ENCODE measurements at regions not wholly inside any gene's neighbourhood (a gene's known extent, or its start where the extent isn't known, plus 50 kb on each side); places are given as distances from the start of the nearest gene placed in this dataset.

DNA sequence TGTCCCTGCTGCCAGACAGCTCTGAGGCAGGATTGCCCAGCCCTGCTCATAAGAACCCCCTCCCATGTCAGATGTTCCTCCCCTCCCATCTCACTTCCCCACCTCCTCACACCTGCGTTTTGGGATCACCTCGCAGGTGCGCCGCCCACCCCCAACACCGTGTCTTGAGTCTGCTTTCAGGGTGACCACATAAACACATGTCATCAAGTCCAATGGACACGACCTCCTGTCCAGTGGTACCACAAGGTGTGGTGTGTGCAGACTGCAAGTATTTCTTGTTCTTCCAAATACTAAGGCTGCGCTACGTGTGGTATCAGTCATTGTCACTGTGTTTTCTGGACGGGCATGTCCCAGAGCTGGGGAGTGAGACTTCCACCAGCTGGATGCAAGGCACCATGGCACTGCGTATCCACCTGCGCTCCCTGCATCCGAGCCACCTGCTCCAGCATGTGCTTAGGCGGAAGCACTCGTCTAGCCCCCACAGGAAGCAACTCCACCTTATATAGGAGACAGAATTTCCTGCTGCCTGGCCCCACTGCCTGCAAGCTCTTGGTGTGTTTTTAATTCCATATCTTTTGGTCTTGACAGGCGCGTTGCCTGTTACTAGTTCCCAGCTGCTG lies 119.7 kb upstream of the NXT1 start:
- no peak for DNase-seq

DNA sequence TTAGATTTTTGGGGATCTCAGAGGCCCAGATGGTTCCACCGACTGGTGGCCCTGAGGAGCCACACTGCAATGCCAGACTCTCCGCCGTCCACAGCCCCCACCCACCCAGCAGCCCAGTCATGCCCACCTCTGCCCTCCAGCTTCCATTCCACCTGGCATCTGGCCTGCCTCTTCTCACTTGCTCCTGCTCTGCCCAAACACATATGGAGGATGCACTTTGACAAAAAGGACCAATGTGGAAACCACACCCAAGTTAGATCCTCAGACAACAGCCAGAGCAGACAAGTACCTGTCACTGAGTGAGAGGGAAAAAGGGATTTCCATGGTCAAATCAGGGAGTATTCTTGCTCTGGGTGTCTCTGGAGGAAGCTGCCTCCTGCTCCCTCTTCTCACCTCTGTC lies 120.6 kb upstream of the NXT1 start:
- no peak for DNase-seq

DNA sequence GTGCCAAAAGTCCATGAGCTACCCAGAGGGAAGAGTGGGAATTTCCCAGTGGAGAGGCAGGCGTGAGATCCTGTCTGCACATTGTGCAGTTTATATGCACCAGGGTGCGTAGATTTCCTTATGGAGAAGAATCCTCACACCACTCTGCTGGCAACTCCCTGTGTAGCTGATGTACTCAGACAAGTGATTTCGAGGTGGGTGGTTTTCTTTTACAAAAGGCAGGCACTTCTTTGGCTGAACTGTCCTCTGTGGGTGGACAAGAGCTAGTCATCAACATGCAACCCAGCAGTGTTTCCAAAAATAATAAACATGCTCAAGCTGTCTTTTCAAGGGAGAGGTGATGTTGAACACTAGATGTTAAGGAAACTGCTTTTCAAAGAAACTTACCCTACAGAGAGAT lies 121.7 kb upstream of the NXT1 start:
- DNase-seq, result peak; percentile 48

DNA sequence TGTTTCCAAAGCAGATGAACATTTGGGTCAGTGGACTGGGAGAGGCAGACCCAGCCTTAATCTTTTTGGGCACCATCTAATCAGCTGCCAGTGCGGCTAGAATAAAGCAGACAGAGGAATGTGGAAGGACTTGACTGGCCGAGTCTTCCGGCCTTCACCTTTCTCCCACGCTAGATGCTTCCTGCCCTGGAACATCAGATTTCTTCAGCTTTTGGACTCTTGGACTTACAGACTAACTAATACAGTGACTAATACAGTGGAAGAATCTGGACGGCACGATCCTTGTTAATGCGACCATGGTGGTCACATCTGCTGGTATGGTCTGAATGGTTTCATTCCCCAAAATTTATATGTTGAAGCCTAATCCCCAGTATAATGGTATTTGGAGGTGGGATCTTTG lies 122.6 kb upstream of the NXT1 start:
- no peak for DNase-seq

DNA sequence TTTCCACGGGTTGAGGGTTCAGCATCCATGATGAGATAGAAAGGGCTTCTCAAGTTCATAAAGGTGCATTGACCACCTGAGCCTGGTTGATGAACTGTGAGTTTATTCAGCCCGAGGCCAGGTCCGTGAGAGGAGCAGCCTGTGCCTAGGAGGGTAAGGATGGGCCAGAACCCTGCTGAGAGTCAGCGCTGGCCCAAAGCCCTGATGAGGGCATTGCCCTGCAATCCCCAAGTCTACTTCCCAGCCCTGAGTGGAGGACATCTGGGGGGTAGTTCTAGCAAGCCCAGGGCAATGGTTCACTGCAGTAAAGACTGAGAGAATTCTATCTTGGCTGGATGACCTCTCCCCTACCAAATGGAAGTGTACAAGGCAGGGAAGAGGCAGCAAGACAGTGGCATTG lies 123.3 kb upstream of the NXT1 start:
- DNase-seq, result no peak

DNA sequence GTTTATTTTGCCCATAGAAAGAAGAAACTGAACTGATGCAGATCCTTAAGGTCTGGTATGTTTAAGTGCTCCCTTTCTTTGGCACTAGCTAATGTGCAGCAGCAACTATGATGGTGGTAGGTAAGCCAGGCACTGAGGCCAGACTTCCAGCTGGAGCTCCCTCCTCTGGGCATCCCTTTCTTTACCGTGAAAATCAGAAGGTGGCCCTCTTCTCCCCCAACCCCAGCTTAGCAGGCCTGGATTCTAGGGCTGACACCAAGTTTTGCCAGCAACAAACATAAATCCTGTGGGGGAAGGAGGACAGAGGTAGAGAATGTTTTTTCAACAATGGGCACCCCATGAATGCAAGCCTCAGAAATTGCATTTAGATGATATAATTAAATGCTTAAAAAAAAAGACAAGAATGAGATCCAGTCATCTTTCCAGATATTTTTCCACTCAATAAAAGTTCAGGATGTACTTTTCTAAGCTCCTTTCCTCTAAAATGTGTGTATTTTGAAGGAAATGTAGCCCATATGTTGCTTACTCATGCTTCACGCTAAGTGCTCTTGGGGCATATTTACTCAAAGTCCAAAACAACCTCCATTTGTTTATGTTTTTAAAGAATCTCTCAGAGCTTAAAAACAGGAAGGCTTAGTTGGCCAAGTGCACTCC lies 123.9 kb upstream of the NXT1 start:
- no peak for DNase-seq

DNA sequence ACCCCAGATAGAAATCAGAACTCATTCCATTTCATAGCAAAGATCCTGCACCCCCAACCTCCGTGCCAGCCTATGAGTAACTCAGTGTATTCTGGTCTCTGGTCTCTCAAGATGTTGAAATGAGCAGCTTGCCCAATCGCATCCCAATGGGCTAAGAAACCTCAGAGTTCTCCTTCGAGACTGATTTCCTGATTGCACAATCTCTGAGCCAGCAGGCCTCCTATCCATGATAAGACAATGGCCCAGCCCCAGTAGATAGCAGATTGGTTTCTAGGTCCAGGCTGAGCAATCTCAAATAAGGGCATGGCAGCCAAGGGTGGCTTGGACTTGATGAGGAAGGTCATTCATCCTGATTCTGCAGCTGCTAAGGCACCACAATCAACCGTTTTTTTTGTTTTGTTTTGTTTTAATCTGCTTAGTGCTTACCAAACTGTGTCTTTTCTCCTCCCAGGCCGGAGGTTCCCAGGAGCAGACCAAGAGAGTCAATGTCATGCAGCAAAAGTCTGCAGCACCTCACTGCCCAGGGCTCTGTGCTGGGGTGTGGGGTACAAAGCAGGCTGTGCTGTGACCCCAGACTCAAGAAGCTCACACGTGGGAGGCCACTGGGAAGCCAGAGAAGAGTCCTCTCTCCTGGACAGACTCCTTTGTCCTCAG lies 125.1 kb upstream of the NXT1 start:
- DNase-seq, result peak; percentile 64

DNA sequence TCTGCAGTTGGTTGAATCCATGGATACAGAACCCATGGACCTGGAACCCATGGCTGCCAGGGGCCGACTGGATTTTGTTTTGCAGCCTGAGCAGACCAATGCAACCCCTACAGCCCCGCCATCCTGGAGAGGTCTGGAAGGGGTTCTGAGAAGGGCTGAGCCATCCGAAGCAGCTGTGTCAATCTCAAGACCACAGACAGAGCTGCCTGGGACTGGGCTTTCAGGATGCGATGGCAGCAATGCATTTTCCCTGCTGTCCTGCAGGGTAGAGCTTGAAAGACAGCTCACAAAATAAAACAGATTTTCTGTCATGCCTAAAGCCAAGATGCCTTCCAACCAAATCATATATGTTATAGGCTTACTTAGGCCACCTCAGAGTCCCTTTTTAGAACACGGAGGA lies 125.8 kb upstream of the NXT1 start:
- no peak for DNase-seq

DNA sequence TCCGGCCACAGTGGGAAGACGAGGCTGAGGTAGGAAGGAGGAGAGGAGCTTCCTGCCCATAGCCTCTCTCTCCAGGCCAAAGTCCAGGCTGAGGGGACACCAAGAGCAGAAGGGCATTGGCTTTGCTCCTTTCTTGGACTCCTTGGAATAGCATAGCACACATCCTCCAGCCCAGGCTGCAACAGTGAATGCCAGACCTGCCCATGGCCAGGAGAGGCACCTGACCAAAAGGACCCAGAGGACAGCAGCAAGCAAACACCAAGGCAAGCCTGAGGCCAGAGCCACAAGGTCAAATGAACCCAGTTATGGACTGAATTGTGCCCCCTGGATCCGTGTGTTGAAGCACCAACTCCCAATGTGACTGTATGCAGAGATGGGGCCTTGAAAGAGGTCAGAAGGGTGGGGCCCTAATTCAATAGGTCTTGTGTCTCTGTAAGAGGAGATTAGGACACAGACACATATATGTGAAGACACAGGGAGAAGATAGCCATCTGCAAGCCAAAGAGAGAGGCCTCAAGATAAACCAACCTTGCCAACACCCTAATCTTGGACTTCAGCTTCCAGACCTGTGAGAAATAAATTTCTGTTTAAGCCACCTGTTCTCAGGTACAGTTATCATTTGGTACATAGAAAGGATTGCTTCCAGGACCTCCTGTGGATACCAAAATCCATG lies 126.5 kb upstream of the NXT1 start:
- DNase-seq, result no peak

DNA sequence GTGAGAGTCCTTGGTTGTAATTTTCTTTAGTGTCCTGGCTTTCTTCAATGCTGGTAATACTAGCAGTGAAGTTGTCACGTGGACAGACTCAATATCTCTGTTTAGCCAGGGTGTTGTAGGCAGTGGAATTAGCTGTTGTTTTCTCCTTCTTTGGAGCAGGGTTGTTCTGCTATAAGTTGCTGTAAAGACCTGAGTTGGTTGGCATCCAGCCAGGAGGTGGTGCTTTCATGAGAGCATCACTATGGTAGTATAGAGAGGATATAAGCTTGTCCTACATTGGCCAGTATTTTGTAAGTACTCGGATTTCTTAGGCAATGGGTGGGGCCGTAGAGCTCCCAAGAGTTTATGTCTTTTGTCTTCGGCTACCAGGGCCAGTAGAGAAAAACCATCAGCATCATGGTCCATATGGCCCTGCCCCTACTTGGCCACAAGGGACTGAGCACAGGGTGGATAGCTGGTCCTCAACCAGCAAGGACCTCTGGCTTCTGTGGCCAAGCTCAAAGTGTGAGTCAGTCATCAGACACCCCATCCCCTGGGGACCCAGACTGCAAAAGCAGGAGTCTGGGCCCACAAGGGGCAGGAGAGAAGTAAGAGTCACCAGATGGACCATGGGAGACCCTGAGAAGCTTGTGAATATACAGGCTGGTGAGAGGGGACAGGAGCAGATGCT lies 127.9 kb upstream of the NXT1 start:
- no peak for DNase-seq

DNA sequence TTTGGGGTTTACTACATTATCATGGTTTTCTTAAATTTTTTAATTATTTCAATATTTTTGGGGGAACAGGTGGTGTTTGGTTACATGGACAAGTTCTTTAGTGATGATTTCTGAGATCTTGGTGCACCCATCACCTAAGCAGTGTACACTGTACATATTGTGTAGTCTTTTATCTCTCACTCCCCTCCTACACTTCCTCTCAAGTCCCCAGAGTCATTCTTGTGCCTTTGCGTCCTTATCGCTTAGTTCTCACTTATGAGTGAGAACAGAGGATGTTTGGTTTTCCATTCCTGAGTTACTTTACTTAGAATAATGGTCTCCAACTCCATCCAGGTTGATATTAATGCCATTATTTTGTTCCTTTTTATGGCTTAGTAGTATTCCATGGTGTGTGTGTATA lies 130.9 kb upstream of the CD93 start:
- DNase-seq, result no peak

DNA sequence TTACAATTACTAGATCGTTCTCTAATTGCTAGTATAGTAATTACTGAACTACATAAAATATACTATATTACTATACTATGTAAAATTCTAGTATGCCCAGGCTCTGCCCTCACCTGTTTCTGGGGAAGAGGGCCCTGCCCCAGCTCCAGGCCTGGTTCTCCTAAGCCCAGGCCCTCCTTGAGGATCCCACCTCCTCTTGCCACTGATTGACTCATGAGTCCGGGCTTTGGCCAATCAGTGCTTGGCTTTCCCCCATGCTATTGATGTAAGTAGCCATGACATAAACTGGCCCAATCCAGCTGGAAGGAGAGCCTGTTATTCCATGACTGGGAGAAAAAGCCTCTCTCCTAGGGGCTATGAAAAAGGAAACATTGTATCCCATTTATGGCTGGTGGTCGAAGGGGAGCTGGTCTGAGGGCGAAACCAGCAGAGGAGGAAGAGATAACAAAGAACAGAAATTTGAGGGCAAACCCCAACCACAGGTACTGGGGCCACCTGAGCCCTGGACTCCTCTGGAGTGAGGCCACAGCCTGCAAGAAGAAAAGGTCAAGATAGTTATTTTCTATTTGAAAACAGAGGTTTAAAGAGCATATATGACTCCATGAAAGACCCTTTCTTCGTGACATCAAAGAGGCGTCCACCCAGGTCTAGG lies 129.3 kb upstream of the CD93 start:
- DNase-seq, result no peak

DNA sequence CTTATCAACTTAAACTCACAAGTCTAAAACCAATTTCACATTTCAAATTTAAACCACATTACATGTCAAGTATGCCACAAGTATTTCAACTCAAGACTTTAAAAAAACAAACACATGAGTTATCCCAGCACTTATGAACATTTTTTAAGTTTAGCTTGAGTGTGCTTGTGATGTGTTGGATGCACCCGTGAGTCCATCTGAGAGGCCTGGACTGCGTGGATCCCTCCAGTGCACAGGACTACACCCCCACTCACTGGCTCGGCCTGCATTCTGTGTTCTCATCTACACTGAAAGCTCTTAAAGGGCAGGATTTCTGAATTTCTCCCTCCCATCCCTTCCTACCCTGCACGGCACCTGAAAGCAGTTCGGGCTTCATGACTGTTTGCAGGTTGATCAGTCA lies 128.8 kb upstream of the CD93 start:
- DNase-seq, result peak; percentile 74

DNA sequence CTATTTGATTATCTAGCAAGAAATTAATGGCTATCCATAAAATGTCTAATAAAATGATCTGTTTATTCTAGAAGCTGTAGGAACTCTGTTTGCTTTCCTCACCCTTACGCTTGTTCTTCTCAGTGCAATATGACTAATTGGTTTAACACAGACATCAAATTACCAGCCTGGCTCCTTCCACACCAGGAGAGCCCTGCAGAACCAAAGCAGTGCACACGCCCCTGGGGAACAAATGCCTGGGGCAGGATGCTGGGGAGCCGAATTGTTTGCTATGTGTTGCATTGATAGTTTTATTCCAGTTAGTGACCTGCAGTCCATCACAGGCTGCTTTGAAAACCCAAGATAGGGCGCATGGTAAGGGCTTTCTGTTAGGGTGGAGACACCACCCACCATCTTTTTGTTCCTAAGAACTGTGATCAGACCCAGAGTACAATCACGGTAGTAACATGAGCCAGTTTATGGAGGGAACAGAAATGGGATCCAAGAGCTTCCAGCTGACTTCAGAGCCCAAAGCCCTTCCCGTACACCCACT lies 126.4 kb upstream of the CD93 start:
- DNase-seq, result no peak

DNA sequence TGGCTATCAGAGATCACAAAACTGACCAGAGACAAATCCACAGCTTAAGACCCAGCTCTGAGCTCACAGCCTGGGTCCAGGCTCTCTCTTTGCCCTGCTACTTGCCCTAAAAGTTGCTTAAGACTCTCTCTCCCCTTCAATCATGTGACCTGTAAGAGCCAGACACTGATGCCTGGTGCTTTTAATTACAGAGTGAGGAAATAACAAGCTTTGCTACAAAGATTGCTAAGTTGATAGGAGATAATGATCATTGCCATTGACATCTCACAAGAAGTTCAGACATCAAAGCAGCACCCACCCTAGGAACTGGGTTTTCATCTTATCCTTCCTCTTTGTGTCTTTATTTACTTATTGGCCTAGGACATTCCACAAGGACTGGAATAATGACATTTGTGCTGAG lies 125.9 kb upstream of the CD93 start:
- DNase-seq, result no peak

DNA sequence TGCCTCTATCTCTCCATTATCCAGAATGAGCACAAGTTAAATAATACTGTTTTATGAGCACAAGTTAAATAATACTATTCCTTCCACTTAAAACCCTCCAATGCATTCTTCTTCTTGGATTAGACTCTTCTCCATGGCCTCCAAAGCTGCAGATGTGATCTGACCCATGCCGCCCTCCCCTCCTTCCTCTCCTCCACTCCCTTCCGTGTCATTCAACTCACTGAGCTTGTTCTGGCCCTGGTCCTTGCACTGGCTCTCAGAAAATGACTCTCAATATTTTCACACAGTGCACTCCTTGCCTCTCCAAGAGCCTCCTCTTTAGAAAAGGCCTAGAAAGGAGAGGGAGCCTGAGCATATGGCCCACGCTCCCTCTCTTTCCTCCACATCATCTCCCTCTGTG lies 125.0 kb upstream of the CD93 start:
- DNase-seq, result no peak

DNA sequence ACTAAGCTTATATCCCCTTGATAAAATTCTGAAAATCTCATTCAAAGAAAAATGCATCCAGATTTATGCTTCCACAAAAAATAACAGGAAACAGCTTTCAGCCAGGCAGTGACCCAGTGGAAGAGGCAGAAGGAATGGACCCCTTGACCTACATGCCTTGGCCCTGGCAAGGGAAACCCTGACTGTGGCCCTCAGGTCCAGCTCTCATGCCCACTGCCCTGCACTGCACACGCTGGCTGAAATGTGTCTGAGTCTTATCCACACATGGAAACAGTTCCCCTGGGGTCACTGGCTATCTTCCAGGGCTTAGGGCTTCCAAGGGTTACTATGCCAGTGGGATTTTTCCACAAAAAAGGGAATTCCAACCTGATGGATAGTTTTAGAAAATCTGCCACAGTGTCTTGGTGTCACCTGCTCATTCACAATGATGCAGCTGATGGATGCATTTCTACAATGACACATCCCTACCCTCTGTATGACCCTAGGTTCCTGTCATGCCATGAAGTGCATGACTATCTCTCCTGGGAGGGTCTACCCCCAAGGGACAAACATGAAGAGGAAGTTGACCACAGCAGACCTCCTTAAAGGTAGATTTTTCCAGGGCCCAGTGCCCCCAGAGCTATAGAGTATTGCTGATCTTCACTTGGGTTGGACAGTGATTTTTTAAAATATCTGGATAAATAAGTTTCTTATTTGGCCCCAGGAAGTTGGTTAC lies 121.9 kb upstream of the CD93 start:
- no peak for DNase-seq

DNA sequence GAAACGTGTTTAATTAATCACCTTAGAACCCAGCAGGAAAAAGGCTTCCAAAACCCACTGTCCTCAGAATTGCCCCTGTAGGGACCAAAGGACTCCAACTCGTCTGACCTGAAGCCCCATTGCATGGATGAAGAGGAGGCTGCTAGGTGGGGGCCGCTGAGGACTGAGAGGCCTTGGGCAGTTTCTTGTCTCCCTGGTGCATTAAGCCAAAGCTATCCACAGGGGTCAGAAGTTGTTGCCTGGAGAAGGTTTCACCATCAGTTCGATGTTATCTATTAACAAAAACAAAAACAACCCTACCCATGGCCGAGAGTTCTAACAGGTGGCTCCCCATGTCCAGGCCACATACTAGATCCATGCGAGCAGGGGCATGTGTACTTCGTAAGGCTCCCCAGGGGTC lies 120.9 kb upstream of the CD93 start:
- DNase-seq, result no peak

DNA sequence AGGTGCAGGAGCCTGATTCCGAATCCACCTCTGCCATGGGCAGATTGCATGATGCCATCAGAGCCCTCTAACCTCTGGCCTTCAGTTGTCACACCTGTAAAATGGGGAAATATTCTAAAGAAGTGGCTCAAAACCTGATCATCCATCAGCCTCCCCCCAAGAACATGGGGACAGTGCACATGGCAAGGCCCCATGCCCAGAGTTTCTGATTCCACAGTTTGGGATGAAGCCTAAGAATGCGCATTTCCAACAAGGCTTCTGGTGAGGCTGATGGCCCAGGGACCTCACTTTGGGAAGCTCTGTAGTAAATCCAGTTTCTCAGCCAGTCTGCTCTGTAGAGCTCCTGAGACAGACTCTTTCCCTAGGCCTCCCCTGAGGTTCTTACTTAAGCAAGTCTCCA lies 119.9 kb upstream of the CD93 start:
- DNase-seq, result no peak

DNA sequence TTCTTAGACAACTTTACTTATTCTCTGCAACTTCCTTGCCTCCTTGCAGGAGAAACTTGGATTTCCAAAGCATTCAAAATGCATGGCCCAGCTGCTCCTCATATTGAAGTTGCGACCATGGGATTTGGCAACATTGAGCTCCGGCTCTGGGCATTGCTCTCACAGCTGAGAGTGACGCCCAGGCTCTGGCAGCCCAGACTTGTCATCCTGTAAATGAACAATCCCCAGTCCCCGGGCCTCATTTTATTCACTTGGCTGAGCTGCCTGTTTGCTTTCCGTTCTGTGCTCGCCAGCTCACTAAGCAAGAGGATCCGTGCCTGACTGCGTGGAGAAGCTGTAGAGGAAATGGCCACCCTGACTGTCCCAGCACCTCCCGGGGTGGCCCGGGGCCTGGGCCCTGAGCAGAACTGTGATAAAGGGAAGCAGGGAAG lies 119.5 kb upstream of the CD93 start:
- DNase-seq, result peak; percentile 18

DNA sequence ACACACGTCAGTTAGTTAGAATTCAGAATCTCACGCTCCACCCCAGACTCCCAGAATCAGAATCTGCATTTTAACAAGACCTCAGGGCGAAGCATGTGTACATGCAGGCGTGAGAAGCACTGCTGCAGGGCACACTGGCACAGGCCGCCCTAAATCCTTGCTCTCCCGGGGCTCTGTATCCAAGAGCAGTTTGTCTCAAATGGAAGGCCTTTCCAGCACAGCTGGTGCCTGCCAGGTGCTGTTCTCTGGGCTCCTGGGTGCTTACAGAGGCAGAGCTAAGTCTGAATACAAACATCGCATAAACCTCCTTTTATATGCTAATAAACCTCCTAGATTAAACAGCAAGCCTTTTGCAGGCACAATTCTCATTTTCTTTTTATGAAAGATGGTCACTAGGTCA lies 119.1 kb upstream of the CD93 start:
- no peak for DNase-seq

Measured in fibroblast of skin of scalp (primary cell).